Osteoblast (primary cell): ENCODE measurements at regions not wholly inside any gene's neighbourhood (a gene's known extent, or its start where the extent isn't known, plus 50 kb on each side); places are given as distances from the start of the nearest gene placed in this dataset.

ENCODE experiments used
- DNase-seq: peaks from one replicate; pipeline ENCODE4 v3.0.0; 2011; ENCODE audit warnings: low spot score, mixed read lengths; ENCODE audit not compliant: insufficient read length; ENCODE audit errors: missing footprints
- H2AFZ ChIP-seq: 2 replicates; pipeline ENCODE4 v1.6.0; 2011; ENCODE audit warnings: mild to moderate bottlenecking, low read length
- H3K27ac ChIP-seq: 2 replicates; pipeline ENCODE4 v1.5.1; 2011; ENCODE audit warnings: mild to moderate bottlenecking, low read depth, low read length, moderate library complexity
- H3K27me3 ChIP-seq: 2 replicates; pipeline ENCODE4 v1.6.0; 2012; ENCODE audit warnings: mild to moderate bottlenecking, control low read depth, inconsistent platforms, low read length, moderate library complexity; ENCODE audit not compliant: insufficient read depth
- H3K36me3 ChIP-seq: 2 replicates; pipeline ENCODE4 v1.5.1; 2011; ENCODE audit warnings: mild to moderate bottlenecking, low read length, control low read depth, moderate library complexity; ENCODE audit not compliant: insufficient read depth
- H3K4me1 ChIP-seq: 2 replicates; pipeline ENCODE4 v1.5.1; 2011; ENCODE audit warnings: mild to moderate bottlenecking, low read length, control low read depth, moderate library complexity; ENCODE audit not compliant: insufficient read depth
- H3K4me2 ChIP-seq: 2 replicates; pipeline ENCODE4 v1.6.0; 2011; ENCODE audit warnings: mild to moderate bottlenecking, low read length; ENCODE audit not compliant: insufficient read depth
- H3K4me3 ChIP-seq: fragments of 200-600 bp; sonication (generic); 3 replicates; pipeline ENCODE4 v1.5.1; 2012; ENCODE audit warnings: mild to moderate bottlenecking, low read length, inconsistent platforms; ENCODE audit not compliant: insufficient read depth
- H3K79me2 ChIP-seq: 2 replicates; pipeline ENCODE4 v1.6.0; 2012; ENCODE audit warnings: mild to moderate bottlenecking, low read length, control low read depth, inconsistent platforms; ENCODE audit not compliant: insufficient read depth
- H3K9me3 ChIP-seq: 2 replicates; pipeline ENCODE4 v1.5.1; 2011; ENCODE audit warnings: low read depth, low read length, control low read depth
- H4K20me1 ChIP-seq: 2 replicates; pipeline ENCODE4 v1.6.0; 2012; ENCODE audit warnings: mild to moderate bottlenecking, low read length, control low read depth; ENCODE audit not compliant: insufficient read depth
- CTCF ChIP-seq: IDR thresholded peaks from 2 replicates; pipeline ENCODE4 v1.5.1; 2011; ENCODE audit warnings: mild to moderate bottlenecking, low read depth, low read length, moderate library complexity; ENCODE audit errors: extremely low read depth

DNA sequence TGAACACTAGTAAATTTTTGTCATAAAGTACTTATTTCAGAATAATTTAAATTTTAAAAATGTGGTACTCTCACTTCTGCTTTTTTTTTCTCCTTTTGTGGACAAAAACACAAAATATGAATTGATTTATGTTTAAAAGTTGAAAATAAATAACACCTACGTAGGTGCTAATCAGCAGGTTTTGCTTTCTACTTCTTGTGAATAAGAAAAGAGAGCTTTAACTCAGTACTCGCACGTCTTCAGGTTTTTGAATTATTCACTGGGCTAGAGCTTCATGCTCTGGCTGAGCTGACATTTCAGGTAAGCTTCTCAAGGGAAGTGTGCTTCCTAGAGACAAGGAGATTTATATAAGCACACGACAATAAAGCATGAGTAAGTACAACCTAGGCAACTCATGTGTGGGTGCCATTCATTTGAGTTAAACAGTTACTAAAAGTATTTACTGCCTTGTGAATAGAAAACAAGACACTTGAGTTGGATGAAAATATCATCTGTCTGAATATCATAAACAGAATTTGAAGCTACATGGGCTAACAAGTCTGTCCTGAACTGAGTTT, 190.0 kb upstream of the POT1 start:
- Histone ChIP-seq H3K27me3 (no peaks in the 10 kb centered on the region), H3K36me3 (no peaks in the 10 kb centered on the region), H2AFZ (no peak overlapping the region), H3K4me1 (no peaks in the 10 kb centered on the region), H3K27ac (no peak overlapping the region), H3K4me3 (no peak overlapping the region), H3K4me2 (no peak overlapping the region), H3K9me3 (no peaks in the 10 kb centered on the region), H3K79me2 (no peaks in the 10 kb centered on the region), H4K20me1 (no peaks in the 10 kb centered on the region)
- no peak for DNase-seq
- no peak for TF ChIP-seq CTCF

- H3K36me3 ChIP-seq, result no peaks in the 10 kb centered on the region
- no peak overlapping the region for H3K27ac ChIP-seq
These were observed 188.8 kb upstream of the POT1 start for GRCh38 chr7:125118444-125118843.

GRCh38 chr7:125112850-125113249, 183.2 kb upstream of the POT1 start:
- no peaks in the 10 kb centered on the region for H3K9me3 ChIP-seq
- H3K79me2 ChIP-seq, result no peaks in the 10 kb centered on the region
- H3K27me3 ChIP-seq, result no peaks in the 10 kb centered on the region
- no peaks in the 10 kb centered on the region for H4K20me1 ChIP-seq
- H3K4me1 ChIP-seq, result no peaks in the 10 kb centered on the region
- H3K4me3 ChIP-seq, result no peak overlapping the region
- TF ChIP-seq CTCF, result no peak
- no peak overlapping the region for H3K27ac ChIP-seq
- H3K4me2 ChIP-seq, result no peak overlapping the region
- DNase-seq, result no peak
- no peaks in the 10 kb centered on the region for H3K36me3 ChIP-seq
- no peak overlapping the region for H2AFZ ChIP-seq

More at GRCh38 chr7:125118444-125118843, 188.8 kb upstream of the POT1 start:
- no peaks in the 10 kb centered on the region for H3K4me1 ChIP-seq
- no peak for TF ChIP-seq CTCF
- no peak overlapping the region for H2AFZ ChIP-seq
- no peaks in the 10 kb centered on the region for H4K20me1 ChIP-seq
- no peak overlapping the region for H3K4me3 ChIP-seq
- DNase-seq, result no peak
- H3K27me3 ChIP-seq, result no peaks in the 10 kb centered on the region
- no peaks in the 10 kb centered on the region for H3K9me3 ChIP-seq
- no peaks in the 10 kb centered on the region for H3K79me2 ChIP-seq
- no peak overlapping the region for H3K4me2 ChIP-seq

- Histone ChIP-seq H4K20me1 (no peaks in the 10 kb centered on the region), H3K36me3 (no peaks in the 10 kb centered on the region), H2AFZ (no peak overlapping the region), H3K9me3 (peaks cover 4% of the 10 kb centered on the region), H3K79me2 (no peaks in the 10 kb centered on the region), H3K4me2 (no peak overlapping the region), H3K4me1 (no peaks in the 10 kb centered on the region), H3K4me3 (no peak overlapping the region), H3K27me3 (no peaks in the 10 kb centered on the region), H3K27ac (no peak overlapping the region)
- DNase-seq, result no peak
- no peak for TF ChIP-seq CTCF
These were observed 169.9 kb upstream of the POT1 start for GRCh38 chr7:125099519-125099918.
